Body of pancreas (tissue), 4 donors: ENCODE measurements at regions not wholly inside any gene's neighbourhood (a gene's known extent, or its start where the extent isn't known, plus 50 kb on each side); places are given as distances from the start of the nearest gene placed in this dataset.

Experiments
- ATAC-seq: fragments of 150-250 bp; one replicate; pipeline ENCODE4 v1.9.1; 2016
- DNase-seq, 4 donors: peaks; one replicate each; pipeline ENCODE4 v3.0.0-alpha.2; 2019
- H3K27ac ChIP-seq, 4 donors: fragments of 200-600 bp; sonication (generic); 1 replicate in 3 of 4; 2 replicates in 1 of 4; pipeline versions ENCODE4 v1.5.1 to v1.6.1; 2016 to 2019; ENCODE audit warnings: mild to moderate bottlenecking in 1 of 4, mixed read lengths in 1 of 4, moderate library complexity in 1 of 4
- H3K27me3 ChIP-seq, 2 donors: fragments of 200-600 bp; sonication (generic); one replicate each; pipeline ENCODE4 v1.6.0; 2016; ENCODE audit warnings: mild to moderate bottlenecking in 1 of 2
- H3K36me3 ChIP-seq, 2 donors: fragments of 200-600 bp; sonication (generic); replicated peaks in 1 of 2; 2 replicates each; pipeline ENCODE4 v1.5.1; 2016; ENCODE audit warnings: low read depth in 2 of 2; ENCODE audit not compliant: insufficient read depth in 1 of 2
- H3K4me1 ChIP-seq: fragments of 200-600 bp; sonication (generic); one replicate; pipeline ENCODE4 v1.6.0; 2016
- H3K4me3 ChIP-seq, 2 donors: fragments of 200-600 bp; sonication (generic); 1 replicate in 1 of 2; 2 replicates in 1 of 2; pipeline ENCODE4 v1.5.1; 2016 to 2019
- H3K9me3 ChIP-seq, 3 donors: fragments of 200-600 bp; sonication (generic); 1 replicate in 2 of 3; 2 replicates in 1 of 3; pipeline ENCODE4 v1.5.1; 2016
- POLR2A ChIP-seq, 3 donors: fragments of 450-650 bp; IDR thresholded peaks; one replicate each; pipeline ENCODE4 v1.6.1; 2016; ENCODE audit warnings: antibody characterized with exemption in 3 of 3, mild to moderate bottlenecking in 2 of 3
- WGBS, 2 donors: methylation state at CpG; one replicate each; pipeline ENCODE4 v1.1.5; 2017; 5-methylcytosine and 5-hydroxymethylcytosine counted together
- intact Hi-C: fragments of 100-400 bp; cut with DNase I; formaldehyde crosslinking; loops from one replicate; pipeline ENCODE4 v1.15.1; 2023
- TF ChIP-seq, protein P1 (sequence below), 7 experiments: fragments of 450-650 bp in 4 of 7; fragments of 200-600 bp in 3 of 7; sonication (generic) in 3 of 7; IDR thresholded peaks; one replicate each; pipeline ENCODE4 v1.5.1; 2016 to 2019; ENCODE audit warnings: antibody characterized with exemption in 7 of 7

DNA sequence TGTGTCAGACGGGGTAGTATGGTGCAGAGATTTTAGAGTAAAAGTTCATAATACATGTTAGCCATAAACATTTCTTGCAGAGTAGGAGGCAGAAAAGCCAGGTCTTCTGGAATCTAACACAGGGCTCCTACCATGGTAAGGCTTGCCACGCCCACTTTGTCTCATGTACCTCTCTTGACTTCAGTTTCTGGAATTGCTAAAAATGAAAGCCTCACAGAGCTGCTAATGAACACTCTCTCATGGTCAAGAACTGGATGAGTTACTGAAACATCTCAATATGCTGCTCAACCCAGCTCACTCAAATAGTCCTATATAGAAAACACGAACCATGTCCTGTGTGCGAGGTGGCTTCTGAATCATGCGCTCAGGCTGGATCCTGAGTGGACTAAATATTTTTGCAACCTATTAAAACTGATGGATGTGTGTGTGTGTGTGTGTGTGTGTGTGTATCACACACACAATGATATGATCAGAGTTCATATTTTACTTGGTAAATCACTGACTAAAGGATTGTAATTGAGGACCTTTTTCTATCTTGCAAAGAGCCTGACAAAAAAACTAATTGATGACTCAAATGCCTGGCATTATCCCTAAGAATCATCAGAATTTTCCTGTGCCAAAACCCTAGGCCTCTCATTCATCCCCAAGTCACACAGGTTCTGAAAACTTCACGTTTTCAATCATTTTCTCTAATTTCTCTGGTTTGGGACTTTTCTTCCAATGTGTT lies 1306.6 kb downstream of the XPNPEP1 start:
- intact Hi-C loops: no loop called here
- no peaks in the 10 kb centered on the region for H3K27me3 ChIP-seq
- H3K4me3 ChIP-seq: no peak overlapping the region
- H3K27ac ChIP-seq: no peak overlapping the region
- WGBS, 2 donors: 63 to 76% methylated on average over 6 of the region's 6 CpGs
- DNase-seq (no peak), ATAC-seq (no peak)
- no peaks in the 10 kb centered on the region for H3K4me1 ChIP-seq
- no peaks in the 10 kb centered on the region for H3K9me3 ChIP-seq
- no peaks in the 10 kb centered on the region for H3K36me3 ChIP-seq
- no peak for TF ChIP-seq POLR2A (IDR thresholded peaks at IDR 0.05)
- TF ChIP-seq, protein P1, sequence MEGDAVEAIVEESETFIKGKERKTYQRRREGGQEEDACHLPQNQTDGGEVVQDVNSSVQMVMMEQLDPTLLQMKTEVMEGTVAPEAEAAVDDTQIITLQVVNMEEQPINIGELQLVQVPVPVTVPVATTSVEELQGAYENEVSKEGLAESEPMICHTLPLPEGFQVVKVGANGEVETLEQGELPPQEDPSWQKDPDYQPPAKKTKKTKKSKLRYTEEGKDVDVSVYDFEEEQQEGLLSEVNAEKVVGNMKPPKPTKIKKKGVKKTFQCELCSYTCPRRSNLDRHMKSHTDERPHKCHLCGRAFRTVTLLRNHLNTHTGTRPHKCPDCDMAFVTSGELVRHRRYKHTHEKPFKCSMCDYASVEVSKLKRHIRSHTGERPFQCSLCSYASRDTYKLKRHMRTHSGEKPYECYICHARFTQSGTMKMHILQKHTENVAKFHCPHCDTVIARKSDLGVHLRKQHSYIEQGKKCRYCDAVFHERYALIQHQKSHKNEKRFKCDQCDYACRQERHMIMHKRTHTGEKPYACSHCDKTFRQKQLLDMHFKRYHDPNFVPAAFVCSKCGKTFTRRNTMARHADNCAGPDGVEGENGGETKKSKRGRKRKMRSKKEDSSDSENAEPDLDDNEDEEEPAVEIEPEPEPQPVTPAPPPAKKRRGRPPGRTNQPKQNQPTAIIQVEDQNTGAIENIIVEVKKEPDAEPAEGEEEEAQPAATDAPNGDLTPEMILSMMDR (IDR thresholded peaks at IDR 0.05): no peak

DNA sequence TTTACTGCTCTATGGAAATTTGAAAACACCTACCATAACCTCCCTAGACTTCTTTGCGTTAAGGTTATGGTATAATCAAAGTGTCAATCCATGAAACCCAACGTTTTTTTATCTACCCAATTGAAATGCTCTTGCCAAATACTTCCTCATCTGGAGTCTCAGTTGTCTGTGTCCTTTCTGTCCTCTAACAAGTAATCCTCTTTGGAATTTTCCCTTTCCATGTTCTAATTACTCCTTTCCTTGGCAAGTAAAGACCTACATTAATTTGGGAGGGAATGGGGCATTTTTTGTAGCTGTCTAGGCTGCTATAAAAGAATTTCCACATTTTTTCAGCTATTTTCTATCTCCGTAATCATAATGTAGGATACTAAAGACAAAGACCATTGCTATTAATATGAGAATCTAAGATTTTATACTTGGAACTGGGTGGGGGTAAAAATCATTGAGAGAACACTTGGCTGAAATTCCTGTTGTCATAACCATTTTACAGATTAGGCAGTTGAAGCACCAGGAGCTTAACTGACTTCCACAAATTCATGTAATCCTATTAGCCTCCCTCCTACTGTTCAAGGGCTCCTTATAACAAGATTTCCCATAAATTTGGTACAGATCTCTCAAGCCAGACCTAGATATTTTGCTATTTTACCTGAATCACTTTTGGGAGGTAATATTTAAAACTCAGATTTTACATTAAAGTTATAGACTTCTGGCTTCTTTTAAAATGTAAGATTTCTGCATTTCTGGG lies 1307.6 kb downstream of the XPNPEP1 start:
- no peak for ATAC-seq
- no peaks in the 10 kb centered on the region for H3K9me3 ChIP-seq
- H3K27me3 ChIP-seq: no peaks in the 10 kb centered on the region
- TF ChIP-seq, protein P1 (IDR thresholded peaks at IDR 0.05): no peak
- no peak for TF ChIP-seq POLR2A (IDR thresholded peaks at IDR 0.05)
- WGBS, 2 donors: 52 to 56% methylated on average over 3 of the region's 3 CpGs
- no peaks in the 10 kb centered on the region for H3K4me1 ChIP-seq
- no peak for DNase-seq
- H3K4me3 ChIP-seq: no peak overlapping the region
- intact Hi-C loops: no loop called here
- no peaks in the 10 kb centered on the region for H3K36me3 ChIP-seq
- H3K27ac ChIP-seq: no peak overlapping the region

DNA sequence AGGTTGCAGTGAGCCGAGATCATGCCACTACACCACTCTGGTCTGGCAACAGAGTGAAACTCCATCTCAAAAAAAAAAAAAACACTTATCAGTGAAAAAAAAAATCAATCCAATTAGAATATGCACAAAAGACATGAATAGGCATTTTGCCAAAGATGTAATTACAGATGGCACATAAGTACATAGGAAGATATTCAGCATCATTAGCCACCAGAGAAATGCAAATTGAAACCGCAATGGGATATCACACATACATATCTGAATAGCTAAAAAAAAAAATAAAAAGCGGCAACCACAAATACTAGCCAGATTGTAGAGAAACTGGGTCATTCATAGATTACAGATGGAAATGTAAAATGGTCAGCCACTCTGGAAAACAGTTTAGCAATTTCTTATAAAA lies 1310.8 kb downstream of the XPNPEP1 start:
- no peaks in the 10 kb centered on the region for H3K36me3 ChIP-seq
- DNase-seq (no peak), ATAC-seq (no peak)
- no peaks in the 10 kb centered on the region for H3K27me3 ChIP-seq
- no peaks in the 10 kb centered on the region for H3K4me1 ChIP-seq
- H3K4me3 ChIP-seq: no peak overlapping the region
- intact Hi-C loops: no loop called here
- H3K9me3 ChIP-seq: no peaks in the 10 kb centered on the region
- TF ChIP-seq, protein P1 (IDR thresholded peaks at IDR 0.05): no peak
- TF ChIP-seq POLR2A (IDR thresholded peaks at IDR 0.05): no peak
- WGBS, 2 donors: 53 to 54% methylated on average over 3 of the region's 3 CpGs
- H3K27ac ChIP-seq: no peak overlapping the region

DNA sequence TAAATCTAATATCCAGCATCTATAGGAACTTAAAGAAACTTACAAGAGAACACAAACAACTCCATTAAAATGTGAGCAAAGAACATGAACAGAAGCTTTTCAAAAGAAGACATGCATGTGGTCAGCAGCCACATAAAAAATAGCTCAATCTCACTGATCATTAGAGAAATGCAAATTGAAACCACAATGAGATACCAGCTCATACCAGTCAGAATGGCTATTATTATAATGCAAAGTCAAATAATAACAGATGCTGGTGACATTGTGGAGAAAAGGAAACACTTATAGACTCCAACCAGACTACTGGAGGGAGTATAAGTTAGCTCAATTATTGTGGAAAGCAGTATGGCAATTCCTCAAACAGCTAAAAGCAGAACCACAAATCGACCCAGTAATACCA lies 1314.5 kb downstream of the XPNPEP1 start:
- Histone ChIP-seq H3K36me3 (no peaks in the 10 kb centered on the region), H3K27ac (no peak overlapping the region), H3K4me3 (no peak overlapping the region), H3K9me3 (no peaks in the 10 kb centered on the region), H3K4me1 (no peaks in the 10 kb centered on the region), H3K27me3 (no peaks in the 10 kb centered on the region)
- TF ChIP-seq, protein P1 (IDR thresholded peaks at IDR 0.05): no peak
- TF ChIP-seq POLR2A (IDR thresholded peaks at IDR 0.05): no peak
- ATAC-seq: no peak
- 31 to 37% methylated on average over 1 of the region's 1 CpG for WGBS, 2 donors
- intact Hi-C loops: no loop called here
- no peak for DNase-seq
